ENCODE measurements at regions not wholly inside any gene's neighbourhood (a gene's known extent, or its start where the extent isn't known, plus 50 kb on each side); places are given as distances from the start of the nearest gene placed in this dataset.
"Not testable (repeated sequence)": the region's sequence is repeated elsewhere in the genome, so short reads cannot be mapped to it uniquely, and the experiment has no call there.

DNA sequence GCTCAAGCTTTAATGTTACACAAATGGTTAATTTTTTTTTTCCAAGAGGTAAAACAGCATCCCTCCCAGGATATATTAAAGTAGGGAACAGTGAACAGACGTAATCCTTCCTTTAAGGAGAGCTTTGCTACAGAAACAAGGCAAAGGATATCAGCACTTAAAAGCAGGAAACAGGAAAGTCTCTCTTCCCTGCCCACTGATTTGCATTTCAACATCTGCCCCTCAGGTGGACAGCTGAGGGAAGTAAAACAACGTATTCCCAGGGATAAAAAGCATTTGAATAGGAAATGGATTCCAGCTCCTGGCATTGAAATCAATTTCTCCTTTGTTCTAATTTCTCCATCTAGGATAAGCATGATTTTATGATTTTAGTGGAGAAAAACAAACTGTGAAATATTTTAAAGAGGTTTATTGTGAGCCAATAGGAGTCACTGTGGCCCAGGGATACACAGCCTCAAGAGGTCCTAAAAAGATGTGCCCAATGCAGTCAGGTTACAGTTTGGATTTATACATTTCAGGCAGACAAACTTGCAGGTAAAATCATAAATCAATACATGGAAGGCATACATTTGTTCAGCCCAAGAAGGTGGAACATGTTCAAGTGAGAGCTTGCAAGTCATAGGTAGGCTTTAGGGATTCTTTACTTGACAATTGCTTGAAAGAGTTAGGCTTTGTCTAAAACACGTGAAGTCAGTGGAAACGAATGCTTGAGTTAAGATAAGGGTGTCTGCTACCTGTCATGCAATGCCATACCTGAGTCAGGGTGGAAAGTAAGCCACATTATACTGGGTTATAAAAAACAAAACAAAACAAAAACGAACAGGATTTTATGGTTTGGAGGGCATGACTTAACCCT, 286.2 kb upstream of the VWC2 start:
- no peak for DNase-seq

DNA sequence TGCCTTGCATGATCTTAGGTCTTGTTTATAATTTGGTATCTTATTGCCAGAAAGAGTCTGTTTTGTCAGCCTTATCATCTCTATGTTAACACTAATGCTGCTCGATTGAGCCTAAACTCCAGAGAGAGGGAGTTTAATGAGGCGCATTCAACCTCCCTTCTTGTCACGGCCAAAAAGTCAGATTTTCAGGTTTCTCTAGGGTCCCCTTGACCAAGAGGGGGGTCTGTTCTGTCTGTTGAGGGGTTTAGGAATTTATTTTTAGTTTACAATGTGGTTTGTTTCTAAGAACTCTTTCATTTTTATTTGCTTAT, 285.7 kb upstream of the VWC2 start:
- no peak for DNase-seq

DNA sequence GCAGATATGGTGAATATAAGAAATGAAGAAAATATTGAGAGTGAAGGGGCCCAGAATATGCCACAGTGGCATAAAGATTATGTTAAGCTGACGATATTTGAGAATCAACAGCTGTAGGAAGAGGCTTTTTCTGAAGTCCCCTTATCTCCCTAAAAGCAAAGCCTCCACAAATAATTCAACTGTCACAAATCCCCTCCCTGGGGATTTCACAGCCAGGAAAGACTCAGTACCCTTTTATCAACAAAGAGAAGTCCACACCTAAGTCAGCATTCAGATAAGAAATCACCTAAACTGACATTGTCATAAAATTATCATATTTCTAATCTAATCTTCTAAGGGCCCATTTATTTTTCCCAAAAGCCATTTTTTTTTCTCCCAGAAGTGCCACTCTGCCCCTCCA, 284.9 kb upstream of the VWC2 start:
- DNase-seq = no peak

DNA sequence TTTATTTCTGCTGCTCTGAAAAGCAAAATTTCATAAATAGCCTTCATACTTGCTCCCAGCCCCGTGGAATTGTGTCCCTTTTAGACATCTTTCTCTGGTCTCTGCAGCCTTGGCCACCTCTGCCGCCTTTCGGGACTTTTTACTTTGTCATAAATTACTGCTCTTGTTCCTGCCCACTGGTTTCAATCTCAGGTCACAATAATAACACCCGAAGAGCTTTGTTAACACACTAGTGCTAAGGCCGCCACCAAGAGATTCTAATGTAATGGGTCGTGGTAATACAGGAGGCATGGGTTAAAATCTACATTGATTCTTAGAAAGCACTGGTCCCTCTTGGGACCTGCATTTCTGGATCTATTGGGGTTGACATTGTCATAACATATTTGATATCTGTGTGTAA, 276.0 kb upstream of the VWC2 start:
- no peak for DNase-seq

DNA sequence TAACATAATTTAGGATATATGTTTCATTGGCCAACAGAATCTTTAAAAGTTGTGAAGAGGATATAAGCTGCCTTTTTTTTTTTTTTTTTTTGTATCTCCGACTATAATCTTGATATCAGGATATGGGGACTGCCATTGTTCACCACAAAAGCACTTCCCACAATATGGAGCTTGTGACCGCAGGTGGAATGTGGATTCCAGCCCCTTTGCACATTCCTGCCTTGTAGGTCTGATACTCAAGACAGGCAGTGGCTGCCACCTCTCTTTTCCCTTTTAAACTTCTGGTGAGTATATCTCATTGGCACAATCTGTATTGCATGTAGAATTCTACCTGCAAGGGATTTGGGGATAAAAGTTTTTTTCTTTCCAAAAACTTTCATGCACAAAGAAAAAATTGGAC, 272.7 kb upstream of the VWC2 start:
- no peak for DNase-seq

DNA sequence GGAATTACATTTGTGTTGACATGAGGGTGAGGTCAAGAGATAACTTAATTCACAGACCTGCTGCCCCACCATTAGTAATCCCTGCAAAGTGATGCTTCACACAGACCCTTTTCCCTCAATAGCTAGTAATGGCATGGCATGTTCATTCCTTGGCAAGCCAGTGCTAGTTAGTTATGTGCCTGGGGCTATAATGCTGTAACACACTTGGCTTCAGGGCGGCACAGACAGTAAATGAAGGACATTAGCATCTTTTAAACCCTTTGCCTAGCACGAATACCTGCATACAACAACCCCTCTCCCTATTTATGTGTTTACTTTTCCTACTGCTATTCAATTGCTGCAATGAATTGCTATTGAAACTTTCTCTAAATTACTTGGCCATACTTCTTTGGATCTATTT, 266.2 kb upstream of the VWC2 start:
- DNase-seq = not testable (repeated sequence)

DNA sequence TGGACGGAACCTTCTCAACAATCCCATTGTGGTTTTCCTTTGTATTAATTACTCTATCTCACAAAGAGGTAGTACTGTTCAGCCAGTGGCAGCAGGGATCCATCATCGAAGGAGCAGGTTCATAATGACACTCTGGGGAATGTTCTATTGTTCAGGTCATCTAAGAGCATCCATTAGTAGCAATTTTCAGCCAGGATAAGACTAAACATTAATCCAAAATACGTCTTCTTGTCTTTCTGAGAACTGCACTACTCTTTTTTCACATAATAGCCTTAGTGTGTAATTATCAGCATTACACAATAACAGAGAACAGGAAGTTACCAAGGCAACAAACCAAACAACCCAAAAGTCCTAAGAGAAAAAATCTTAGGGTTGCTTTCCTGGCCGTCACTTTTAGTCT, 259.5 kb upstream of the VWC2 start:
- no peak for DNase-seq

DNA sequence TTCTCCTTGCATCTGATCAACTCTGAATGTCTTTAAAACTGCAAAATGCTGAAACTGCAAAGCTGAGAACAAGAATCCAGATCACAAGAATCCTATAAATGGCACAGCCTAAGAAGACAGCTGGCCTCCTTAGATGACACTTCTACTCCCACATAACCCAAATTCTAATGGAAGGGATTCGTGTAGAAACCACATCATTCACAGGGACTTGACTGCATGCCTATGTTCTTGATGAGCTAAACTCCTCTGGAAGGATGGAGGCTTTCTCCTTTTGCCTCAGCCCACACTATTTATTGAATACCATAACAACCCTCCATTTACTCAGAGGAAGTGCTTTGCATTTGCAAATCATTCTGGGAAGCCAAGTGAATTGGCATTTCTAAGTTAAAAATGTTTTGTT, 252.5 kb upstream of the VWC2 start:
- no peak for DNase-seq

DNA sequence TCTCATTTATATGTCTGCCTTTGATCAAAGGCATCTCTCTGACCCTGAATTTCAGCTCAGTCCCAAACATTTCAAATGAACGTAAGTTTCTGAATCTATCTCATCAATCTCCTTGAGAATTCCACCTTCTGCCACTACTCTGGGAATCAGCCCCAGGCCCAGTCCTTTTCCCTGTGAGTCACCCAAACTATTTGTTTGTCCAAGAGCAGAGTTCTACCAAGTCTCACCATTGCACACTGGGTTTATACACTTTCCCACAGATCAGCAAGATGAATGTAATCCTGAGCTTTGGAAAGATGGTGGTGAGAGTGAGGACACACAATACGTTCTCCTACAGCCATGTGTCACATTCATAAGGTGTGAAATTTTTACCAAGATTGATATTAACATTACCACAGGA, 251.3 kb upstream of the VWC2 start:
- DNase-seq = no peak

DNA sequence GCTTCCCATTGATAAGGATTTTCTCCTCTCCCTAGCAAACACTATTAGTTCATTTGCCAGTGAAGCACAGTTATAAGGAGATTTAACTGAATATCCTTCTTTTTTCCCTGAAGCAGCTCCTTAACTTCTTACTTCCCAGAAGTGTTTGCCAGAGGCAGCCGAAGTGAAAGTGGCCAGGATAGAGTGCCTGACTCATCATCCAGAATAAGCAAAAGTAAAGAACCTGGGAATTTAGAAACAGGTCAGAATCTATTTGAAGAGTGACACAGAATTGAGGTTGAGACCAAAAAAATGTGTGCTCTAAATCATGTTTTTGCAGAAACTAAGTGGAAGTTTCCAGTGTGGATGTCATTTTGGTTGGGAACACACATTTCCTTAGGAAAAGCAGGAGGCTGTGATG, 249.6 kb upstream of the VWC2 start:
- no peak for DNase-seq

DNA sequence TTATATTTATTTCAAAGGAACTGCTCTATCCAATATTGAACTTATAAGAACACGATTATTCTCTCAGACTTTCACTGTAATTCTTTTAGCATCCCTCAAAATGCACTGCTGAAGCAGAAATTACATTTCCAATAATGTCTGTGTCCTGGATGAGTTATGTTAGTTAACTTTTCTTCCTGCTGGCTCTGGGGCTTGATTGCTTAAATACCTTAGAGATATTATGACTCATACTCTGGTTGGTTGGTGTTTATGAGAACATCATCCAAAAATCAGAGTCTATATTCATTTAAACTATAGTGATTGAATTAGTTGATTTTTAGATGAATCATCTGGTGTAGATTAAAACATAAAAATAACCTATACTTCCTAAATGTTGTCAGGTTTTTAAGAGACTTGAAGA, 246.3 kb upstream of the VWC2 start:
- no peak for DNase-seq

DNA sequence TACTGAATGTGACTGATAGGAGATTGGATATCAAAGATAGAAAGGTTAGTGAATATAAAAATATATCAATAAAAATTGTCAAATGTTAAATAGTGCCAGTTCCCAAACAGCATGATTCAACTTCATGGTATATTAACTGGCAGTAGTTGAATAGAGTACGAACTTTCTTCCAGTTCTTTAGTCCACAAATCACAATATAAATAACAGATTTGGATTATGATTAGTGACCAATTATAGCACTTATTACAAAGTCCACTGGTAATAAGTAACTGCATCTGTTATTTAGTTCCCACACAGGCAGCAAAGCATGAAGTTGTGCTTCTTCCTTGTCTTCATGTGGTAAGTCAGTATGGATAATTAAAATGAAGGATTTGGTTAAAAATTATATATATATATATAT, 243.0 kb upstream of the VWC2 start:
- no peak for DNase-seq

DNA sequence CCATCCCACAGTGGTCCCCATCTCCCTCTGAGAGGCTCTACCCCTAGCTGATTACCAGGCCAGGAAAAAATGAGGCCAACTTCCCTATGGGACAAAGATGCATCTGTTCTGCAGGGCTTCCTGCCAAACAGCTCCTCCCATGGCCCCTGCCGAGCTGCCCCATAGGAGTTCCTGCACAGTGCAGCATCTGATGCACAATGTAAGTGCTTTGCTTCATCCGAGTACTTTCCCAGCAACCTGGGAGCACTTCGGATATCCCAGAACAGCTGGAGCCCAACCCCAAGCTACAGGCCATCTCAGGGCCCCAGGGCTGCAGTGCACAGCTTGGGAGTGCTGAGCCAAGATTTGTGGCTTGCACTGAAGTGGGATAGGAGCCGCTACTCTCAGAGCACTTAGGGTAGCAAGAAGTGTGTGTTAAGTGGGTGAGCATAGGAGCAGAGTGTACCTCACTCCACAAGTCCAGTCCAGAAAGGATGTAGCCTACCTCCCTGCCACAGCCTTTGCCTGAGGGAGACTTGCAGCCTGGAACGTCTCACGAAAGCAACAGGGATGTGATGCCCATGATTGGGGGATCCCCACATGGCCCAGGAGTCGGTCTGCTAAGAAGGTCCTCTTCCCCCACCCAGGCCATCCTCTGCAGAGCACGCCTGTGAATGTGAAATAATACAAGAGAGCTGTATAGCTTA, 209.6 kb upstream of the VWC2 start:
- DNase-seq = no peak

DNA sequence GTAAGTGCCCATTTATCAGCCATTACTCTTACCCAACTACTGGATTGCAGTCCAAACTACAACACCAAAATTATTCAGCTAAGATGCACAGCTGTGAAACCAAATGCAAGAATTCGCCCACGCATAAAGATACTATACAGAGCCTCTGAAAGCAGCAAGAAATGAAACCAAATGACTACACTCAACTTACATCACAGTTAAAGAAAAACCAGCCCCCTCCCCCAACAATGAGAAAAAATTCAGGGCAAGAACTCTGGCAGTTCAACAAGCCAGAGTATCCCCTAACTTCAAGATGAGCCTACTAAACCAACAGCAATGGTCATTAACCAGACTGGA, 209.1 kb upstream of the VWC2 start:
- DNase-seq = no peak

DNA sequence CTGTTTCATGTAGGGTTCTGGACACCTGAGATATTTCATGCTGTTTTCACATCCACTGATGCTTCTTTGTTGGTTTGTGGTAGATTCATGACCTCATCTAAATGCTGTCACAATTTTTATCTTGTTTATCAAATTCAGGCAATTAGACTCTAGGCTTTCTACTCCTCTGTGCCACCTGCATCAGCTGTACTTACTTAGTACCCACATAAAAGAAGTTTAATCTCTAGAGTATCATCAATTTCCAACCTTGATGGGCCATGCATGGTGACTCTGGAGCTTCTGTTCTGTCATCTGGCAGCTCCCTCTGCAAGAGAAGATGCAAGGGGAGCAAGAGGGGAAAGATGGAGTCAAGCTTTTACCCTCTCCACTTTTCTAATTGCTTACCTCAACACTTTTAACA, 195.9 kb upstream of the VWC2 start:
- DNase-seq = no peak

DNA sequence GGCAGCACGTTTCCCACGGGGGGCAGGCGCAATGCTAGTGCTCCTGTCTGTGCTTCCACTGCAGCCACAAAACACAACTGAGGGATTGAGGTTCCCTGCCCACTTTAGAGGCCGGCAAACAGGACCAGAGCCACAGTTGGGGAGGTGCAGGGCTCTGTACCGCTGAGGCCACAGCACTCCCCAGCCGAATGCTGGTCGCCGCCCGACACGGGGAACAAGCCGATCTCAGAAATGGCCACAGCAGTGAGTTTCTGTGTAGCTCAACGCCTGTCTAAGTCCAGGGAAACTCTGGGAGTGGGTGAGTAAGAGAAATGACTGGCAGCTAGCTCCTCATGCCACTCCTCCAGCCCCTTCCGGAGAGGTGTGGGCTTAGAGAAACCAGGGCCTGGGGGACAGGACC, 194.0 kb upstream of the VWC2 start:
- DNase-seq = no peak

DNA sequence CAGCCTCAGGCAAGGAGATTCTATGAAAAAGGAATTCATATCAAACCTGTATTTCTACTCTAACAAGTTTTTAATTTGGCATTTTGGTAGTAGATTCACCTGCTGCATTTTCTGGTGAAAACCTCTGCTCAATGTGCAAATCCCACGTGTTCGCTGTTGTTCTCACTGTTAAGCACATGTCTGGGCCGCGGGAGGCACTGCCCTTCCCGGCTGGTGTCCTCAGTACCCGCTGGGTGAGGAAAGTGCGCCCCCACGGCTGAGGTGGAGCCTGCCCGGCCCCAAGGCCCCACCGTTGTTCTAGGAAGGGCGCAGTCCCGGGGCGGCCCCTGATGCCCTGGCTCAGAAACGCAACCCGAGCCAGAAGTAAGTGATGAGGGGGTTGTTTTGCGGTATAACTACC, 193.4 kb upstream of the VWC2 start:
- no peak for DNase-seq

DNA sequence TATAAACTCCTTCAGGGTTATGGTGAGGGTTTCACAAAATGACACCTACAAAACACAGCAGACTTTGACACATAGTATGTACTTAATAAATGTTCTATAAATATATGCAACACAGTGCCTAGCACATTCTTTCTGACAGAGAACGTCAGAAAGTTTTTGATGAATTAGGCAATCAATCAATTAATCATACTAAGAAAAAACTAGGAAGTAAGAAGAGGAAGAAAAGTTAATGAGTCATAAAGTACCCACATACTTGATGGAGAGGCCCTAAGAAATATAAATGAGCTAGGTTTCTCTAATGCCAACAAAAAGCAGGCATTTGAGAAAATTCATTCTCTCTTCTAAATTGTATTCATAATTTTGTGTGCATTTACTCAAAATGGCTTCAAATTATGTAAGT, 192.7 kb upstream of the VWC2 start:
- no peak for DNase-seq

DNA sequence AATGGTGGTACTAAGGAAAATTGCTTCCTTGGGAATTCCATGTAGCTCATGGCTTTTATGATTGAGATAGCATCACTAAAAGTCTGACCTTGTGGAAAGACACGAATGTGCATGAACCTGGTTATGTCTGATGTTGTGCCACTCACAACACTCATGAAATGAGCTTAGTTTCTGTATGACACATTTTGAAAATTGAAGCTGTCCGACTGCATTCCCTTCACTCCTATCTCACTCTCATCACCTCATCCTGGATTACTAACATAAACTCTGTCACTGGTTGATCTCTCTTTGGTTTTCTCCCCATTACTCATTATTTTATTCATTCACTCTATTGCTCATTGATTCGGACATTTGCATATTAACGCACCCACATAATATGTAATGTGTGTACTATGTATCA, 190.0 kb upstream of the VWC2 start:
- no peak for DNase-seq

DNA sequence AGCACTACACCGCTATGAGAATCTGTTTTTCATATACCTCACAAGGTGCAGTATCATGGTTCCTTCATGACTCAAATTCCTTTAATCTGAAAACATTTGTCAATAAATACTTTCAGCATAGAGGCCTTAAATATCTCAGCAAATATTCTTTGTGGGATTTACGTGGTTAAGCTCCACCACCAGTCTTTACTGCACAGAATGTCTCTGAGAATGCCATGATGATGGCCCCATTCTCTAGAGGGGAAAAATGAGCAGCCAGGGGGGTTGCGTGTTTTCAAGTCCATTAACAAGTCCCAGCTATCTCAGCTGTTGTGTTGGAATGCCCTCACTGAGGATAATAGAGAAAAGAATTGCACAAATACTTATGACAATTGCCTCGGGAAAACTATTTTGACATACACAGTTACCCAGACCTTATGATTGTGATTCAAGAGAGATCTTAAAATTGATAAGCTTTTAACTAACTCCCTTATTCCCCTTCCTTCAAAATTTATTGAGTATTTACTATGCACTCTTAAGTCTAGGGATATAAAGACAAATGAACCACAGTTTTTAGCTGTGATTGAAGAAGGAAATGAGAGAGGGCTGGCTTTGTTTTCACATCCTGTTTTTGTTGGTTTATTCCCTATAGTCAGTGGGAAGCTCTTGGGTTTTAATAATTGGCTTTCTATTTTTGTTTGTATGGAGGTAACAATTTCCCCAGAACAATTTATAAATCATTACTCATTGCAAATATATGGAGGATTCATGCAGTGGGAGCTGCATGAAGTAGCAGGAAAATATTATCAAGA, 176.5 kb upstream of the VWC2 start:
- no peak for DNase-seq

DNA sequence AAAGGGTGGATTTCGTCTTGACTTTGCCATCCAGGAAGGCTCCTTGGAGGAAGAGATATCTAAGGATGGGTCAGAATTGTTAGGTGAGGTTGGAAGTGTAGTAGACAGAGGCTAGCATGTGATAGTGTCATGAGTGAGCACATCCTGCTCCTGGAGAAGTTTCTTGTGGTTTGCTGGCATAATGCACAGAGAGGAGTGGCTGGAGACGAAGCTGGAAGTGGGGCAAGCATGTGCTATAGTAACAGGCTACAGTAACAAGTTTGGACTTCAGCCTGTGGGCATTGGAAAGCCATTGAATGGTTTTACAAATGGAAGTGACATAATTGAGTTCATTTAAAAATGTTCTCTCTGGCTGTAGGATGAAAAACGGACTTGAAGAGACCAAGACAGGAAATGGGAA, 175.6 kb upstream of the VWC2 start:
- no peak for DNase-seq

DNA sequence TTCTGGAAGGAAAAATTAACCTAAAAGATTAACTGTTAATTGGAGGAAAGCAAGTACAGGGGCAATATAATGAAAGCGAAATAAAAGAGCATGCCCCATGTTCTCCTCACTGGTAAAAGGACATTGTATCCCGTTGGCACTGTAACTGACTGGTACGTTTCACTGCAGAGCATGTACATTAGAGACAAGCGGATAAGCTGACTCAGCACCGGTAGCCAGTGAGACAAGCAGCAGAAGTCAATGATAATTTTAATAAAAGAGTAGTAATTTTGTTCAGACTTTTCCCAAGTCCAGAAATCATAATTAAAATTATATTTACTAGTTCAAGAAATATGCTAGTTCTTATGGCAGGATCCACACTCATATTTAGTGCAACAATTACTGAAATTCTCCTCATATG, 161.5 kb upstream of the VWC2 start:
- DNase-seq = no peak

DNA sequence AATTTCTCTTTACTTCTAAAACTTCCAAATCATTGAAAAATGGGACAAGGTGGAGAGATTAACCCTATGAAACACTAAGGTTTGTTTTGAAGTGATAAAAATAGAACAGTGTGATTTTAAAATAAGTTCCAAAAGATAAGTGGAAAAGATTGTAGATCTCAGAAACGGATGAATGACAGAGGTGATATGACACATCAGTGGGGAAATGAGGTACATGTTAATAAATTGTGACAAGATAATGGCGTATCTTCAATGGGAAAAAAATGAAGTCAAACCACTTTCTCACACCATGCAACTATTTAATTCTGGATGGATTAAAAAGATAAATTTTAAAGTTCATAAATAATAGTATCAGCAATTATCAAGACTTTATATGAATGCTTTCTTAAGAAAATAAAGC, 159.7 kb upstream of the VWC2 start:
- DNase-seq = no peak

DNA sequence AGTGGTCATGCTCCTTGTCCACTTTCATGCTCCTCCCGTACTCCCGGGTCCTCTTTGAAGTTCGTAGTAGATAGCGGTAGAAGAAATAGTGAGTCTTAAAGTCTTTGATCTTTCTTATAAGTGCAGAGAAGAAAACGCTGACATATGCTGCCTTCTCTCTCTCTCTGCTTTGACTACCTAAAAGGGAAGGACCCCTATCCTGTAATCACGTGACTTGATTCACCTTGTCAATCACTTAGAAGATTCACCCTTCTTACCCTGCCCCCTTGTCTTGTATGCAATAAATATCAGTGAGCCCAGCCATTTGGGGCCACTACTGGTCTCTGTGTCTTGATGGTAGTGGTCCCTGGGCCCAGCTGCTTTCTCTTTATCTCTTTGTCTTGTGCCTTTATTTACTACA, 158.5 kb upstream of the VWC2 start:
- DNase-seq = not testable (repeated sequence)

Data from CD4-positive, alpha-beta T cell treated with Interleukin-10 for 1 hour (primary cell).